ENCODE measurements at regions not wholly inside any gene's neighbourhood (a gene's known extent, or its start where the extent isn't known, plus 50 kb on each side); places are given as distances from the start of the nearest gene placed in this dataset.

DNA sequence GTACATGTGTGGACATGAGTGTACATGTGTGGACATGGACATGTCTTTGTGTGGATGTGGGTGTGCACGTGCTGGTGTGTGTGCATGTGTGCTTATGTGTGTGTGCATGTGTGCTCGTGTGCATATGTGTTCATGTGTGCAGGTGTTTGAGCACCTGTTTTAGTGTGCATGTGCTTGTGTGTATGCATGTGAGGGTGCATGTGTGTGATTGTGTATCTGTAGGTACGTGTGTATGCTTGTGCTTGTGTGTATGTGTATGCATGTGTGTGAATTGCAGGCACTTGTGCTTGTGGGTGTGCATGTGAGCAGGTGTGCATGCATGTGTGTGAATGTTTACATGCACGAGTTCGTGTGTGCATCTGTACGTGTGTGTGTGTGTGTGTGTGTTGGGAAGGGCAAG is 300.6 kb upstream of the EEF2KMT start:
- no peak overlapping the region for H3K4me3 Mint-ChIP-seq
- peaks cover 10% of the 10 kb centered on the region; the same call in 1 of the 2 replicates for H3K36me3 Mint-ChIP-seq (ENCODE audit: low read depth)
- peaks cover 66% of the 10 kb centered on the region for H3K9me3 Mint-ChIP-seq
- H3K4me1 Mint-ChIP-seq (ENCODE audit: low read depth): no peaks in the 10 kb centered on the region
- DNase-seq: no peak
- H3K27ac Mint-ChIP-seq: no peak overlapping the region
- TF ChIP-seq, protein P1, sequence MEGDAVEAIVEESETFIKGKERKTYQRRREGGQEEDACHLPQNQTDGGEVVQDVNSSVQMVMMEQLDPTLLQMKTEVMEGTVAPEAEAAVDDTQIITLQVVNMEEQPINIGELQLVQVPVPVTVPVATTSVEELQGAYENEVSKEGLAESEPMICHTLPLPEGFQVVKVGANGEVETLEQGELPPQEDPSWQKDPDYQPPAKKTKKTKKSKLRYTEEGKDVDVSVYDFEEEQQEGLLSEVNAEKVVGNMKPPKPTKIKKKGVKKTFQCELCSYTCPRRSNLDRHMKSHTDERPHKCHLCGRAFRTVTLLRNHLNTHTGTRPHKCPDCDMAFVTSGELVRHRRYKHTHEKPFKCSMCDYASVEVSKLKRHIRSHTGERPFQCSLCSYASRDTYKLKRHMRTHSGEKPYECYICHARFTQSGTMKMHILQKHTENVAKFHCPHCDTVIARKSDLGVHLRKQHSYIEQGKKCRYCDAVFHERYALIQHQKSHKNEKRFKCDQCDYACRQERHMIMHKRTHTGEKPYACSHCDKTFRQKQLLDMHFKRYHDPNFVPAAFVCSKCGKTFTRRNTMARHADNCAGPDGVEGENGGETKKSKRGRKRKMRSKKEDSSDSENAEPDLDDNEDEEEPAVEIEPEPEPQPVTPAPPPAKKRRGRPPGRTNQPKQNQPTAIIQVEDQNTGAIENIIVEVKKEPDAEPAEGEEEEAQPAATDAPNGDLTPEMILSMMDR (IDR thresholded peaks at IDR 0.05): no peak
- no peaks in the 10 kb centered on the region for H3K27me3 Mint-ChIP-seq (ENCODE audit: insufficient read depth)

DNA sequence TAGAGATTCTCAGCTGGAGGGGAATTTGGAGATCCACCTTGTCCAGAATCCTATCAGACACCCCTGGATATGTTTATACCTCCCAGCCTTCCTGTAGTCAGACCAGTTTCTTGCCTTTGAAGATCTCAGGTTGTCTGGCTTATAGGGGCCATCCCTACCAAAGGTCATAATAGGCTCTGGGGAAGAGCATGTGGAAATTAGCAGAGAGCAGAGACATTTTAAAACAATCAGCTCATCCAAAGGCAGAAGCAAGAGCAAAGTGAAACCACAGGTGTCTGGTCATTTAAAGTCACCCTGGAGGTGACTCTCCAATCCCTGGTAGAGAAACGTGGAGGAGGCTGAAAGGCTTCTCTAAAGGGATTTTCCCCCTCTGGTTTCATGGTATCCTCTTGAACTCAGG is 299.3 kb upstream of the EEF2KMT start:
- Mint-ChIP-seq H3K4me1 (ENCODE audit: low read depth) (no peaks in the 10 kb centered on the region), H3K36me3 (ENCODE audit: low read depth) (peaks cover 10% of the 10 kb centered on the region; the same call in 1 of the 2 replicates), H3K27me3 (ENCODE audit: insufficient read depth) (no peaks in the 10 kb centered on the region), H3K4me3 (no peak overlapping the region), H3K27ac (no peak overlapping the region), H3K9me3 (peaks cover 64% of the 10 kb centered on the region)
- TF ChIP-seq, protein P1 (IDR thresholded peaks at IDR 0.05): no peak
- DNase-seq: no peak

DNA sequence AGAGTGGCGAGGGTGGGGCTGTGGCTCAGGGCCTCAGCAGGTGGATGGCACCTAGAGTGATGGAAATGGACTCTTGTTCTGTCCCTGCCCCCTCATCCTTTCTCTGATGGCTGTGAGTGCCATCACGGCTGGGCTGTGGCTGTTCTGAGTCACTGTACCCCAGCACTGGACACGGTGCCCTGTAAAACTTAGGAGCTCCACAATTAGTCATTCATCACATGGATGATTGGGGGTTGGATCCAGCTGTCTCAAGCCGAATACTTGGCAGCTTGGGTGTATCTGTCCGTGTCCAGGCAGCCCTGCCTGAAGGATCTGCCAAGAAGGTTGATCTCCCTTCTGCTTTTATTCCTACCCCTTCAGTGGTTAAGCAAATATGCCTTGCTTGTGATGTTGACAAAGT is 295.5 kb upstream of the EEF2KMT start:
- Mint-ChIP-seq H3K4me3 (no peak overlapping the region), H3K9me3 (peaks cover 60% of the 10 kb centered on the region), H3K4me1 (ENCODE audit: low read depth) (no peaks in the 10 kb centered on the region), H3K27me3 (ENCODE audit: insufficient read depth) (no peaks in the 10 kb centered on the region), H3K27ac (no peak overlapping the region), H3K36me3 (ENCODE audit: low read depth) (peaks cover 10% of the 10 kb centered on the region; the same call in 1 of the 2 replicates)
- TF ChIP-seq, protein P1 (IDR thresholded peaks at IDR 0.05): no peak
- DNase-seq: no peak

DNA sequence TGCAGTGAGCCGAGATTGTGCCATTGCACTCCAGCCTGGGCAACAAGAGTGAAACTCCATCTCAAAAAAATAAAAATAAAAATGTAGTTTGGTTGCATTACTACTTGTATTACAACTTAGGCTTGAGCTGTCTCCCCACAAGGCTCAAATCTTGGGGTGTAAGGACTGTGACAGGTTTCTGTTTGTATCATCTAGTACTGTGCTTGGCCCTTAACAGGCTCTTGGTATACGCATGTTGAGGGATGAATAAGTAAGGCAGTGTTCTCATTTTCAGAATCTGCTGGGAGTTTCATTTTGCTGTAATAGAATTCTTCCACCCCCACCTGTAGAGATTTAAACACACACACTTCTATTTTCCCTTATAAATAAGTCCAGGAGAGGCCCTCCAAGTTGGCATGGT is 289.4 kb upstream of the EEF2KMT start:
- H3K9me3 Mint-ChIP-seq: peaks cover 33% of the 10 kb centered on the region
- H3K27me3 Mint-ChIP-seq (ENCODE audit: insufficient read depth): no peaks in the 10 kb centered on the region; the same call in 1 of the 2 replicates
- DNase-seq: no peak
- H3K4me1 Mint-ChIP-seq (ENCODE audit: low read depth): no peaks in the 10 kb centered on the region
- TF ChIP-seq, protein P1 (IDR thresholded peaks at IDR 0.05): no peak
- H3K27ac Mint-ChIP-seq: no peak overlapping the region
- no peak overlapping the region for H3K4me3 Mint-ChIP-seq
- no peaks in the 10 kb centered on the region for H3K36me3 Mint-ChIP-seq (ENCODE audit: low read depth)

DNA sequence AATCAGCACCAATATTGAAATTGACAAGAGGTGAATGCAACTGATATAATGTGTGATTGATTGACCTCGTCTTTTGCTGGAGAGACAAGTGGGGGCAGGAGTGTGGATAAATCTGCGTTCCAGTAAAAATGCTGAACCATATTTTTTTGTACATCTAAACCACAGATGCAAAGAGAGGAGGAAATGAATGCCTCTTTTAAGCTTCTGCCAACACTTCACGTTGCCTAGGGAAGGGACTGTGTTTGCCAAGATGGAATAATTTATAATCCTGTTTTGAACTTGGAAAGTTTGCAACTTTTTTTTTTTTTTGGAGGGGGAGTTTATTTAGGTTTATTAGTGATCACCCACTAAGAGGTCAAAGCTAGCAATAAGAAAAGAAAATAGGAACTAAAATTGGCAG is 288.2 kb upstream of the EEF2KMT start:
- DNase-seq: no peak
- Mint-ChIP-seq H3K4me3 (no peak overlapping the region), H3K27ac (no peak overlapping the region), H3K36me3 (ENCODE audit: low read depth) (no peaks in the 10 kb centered on the region), H3K4me1 (ENCODE audit: low read depth) (no peaks in the 10 kb centered on the region), H3K9me3 (peaks cover 24% of the 10 kb centered on the region), H3K27me3 (ENCODE audit: insufficient read depth) (no peaks in the 10 kb centered on the region; the same call in 1 of the 2 replicates)
- TF ChIP-seq, protein P1 (IDR thresholded peaks at IDR 0.05): no peak

DNA sequence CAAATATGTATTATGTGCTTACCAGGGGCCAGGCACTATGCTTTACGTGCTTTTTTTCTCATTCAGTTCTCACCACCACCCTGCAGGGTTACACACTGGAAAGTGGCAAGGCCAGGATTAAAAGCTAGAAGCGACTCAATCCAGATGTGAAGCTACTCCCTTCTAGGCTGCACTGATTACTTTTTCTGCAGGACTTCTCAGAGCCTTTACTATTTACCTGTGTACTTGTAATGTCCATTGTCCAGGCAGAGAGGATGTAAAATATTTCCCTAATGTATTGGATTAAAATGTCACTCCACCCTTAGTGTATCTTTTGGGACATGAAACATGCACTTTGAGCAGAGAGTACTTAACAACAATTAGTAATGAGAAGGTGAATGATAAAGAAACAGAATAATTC is 287.5 kb upstream of the EEF2KMT start:
- no peak overlapping the region for H3K27ac Mint-ChIP-seq
- peaks cover 23% of the 10 kb centered on the region for H3K9me3 Mint-ChIP-seq
- H3K36me3 Mint-ChIP-seq (ENCODE audit: low read depth): no peaks in the 10 kb centered on the region
- H3K4me1 Mint-ChIP-seq (ENCODE audit: low read depth): no peaks in the 10 kb centered on the region
- no peaks in the 10 kb centered on the region; the same call in 1 of the 2 replicates for H3K27me3 Mint-ChIP-seq (ENCODE audit: insufficient read depth)
- TF ChIP-seq, protein P1 (IDR thresholded peaks at IDR 0.05): no peak
- DNase-seq: no peak
- no peak overlapping the region for H3K4me3 Mint-ChIP-seq
